ENCODE measurements at regions not wholly inside any gene's neighbourhood (a gene's known extent, or its start where the extent isn't known, plus 50 kb on each side); places are given as distances from the start of the nearest gene placed in this dataset.

- DNase-seq = no peak
Observed at GRCh38 chr10:91576096-91576545, 56.8 kb downstream of the PPP1R3C start.

- no peak for DNase-seq
Observed at GRCh38 chr10:91575044-91575610, 57.7 kb downstream of the PPP1R3C start.

- no peak for DNase-seq
Observed at GRCh38 chr10:91574236-91574635, 58.6 kb downstream of the PPP1R3C start.

- no peak for DNase-seq
Observed at GRCh38 chr10:91573320-91573719, 59.6 kb downstream of the PPP1R3C start.

GRCh38 chr10:91571671-91572070 lies 61.2 kb downstream of the PPP1R3C start:
- DNase-seq = no peak

GRCh38 chr10:91570220-91570619 lies 62.7 kb downstream of the PPP1R3C start:
- no peak for DNase-seq

- no peak for DNase-seq
Observed at GRCh38 chr10:91569522-91569921, 63.3 kb downstream of the PPP1R3C start.

GRCh38 chr10:91567815-91568214 lies 65.1 kb downstream of the PPP1R3C start:
- peak; percentile 44 for DNase-seq

- no peak for DNase-seq
Observed at GRCh38 chr10:91566115-91566514, 66.8 kb downstream of the PPP1R3C start.

- DNase-seq = no peak
Observed at GRCh38 chr10:91565226-91565625, 67.6 kb downstream of the PPP1R3C start.

GRCh38 chr10:91564508-91564907 lies 68.4 kb downstream of the PPP1R3C start:
- DNase-seq = no peak
